ENCODE measurements at regions not wholly inside any gene's neighbourhood (a gene's known extent, or its start where the extent isn't known, plus 50 kb on each side); places are given as distances from the start of the nearest gene placed in this dataset.

DNA sequence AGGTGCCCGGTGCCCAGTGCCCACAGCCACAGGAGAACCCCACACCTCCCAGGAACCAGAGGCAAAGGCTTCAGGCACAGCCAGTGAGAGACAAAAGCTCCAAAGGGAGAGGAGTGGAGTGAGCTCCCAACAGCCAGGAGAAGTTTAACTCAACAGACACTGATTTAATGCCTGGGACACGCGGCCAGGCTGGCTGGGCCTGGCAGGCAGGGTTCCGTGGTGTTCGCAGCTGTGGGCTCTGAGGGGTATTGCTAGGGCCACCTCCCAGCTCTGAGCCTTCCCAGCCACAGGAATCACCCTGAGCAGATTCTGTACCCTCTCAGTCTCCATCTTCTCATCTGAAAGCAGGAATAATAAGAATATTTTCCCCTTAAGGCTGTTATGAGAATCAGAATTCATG is 222.5 kb downstream of the NPHP4 start:
- no peak for TF ChIP-seq POLR2A (IDR thresholded peaks at IDR 0.05)
- TF ChIP-seq, protein P1, sequence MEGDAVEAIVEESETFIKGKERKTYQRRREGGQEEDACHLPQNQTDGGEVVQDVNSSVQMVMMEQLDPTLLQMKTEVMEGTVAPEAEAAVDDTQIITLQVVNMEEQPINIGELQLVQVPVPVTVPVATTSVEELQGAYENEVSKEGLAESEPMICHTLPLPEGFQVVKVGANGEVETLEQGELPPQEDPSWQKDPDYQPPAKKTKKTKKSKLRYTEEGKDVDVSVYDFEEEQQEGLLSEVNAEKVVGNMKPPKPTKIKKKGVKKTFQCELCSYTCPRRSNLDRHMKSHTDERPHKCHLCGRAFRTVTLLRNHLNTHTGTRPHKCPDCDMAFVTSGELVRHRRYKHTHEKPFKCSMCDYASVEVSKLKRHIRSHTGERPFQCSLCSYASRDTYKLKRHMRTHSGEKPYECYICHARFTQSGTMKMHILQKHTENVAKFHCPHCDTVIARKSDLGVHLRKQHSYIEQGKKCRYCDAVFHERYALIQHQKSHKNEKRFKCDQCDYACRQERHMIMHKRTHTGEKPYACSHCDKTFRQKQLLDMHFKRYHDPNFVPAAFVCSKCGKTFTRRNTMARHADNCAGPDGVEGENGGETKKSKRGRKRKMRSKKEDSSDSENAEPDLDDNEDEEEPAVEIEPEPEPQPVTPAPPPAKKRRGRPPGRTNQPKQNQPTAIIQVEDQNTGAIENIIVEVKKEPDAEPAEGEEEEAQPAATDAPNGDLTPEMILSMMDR (IDR thresholded peaks at IDR 0.05): no peak

Measured in right lobe of liver (tissue), 4 donors.